Body of pancreas (tissue), 4 donors: ENCODE measurements at regions not wholly inside any gene's neighbourhood (a gene's known extent, or its start where the extent isn't known, plus 50 kb on each side); places are given as distances from the start of the nearest gene placed in this dataset.

Source experiments
- ATAC-seq: fragments of 150-250 bp; one replicate; pipeline ENCODE4 v1.9.1; 2016
- DNase-seq, 4 donors: peaks; one replicate each; pipeline ENCODE4 v3.0.0-alpha.2; 2019
- H3K27ac ChIP-seq, 4 donors: fragments of 200-600 bp; sonication (generic); 1 replicate in 3 of 4; 2 replicates in 1 of 4; pipeline versions ENCODE4 v1.5.1 to v1.6.1; 2016 to 2019; ENCODE audit warnings: mild to moderate bottlenecking in 1 of 4, mixed read lengths in 1 of 4, moderate library complexity in 1 of 4
- H3K27me3 ChIP-seq, 2 donors: fragments of 200-600 bp; sonication (generic); one replicate each; pipeline ENCODE4 v1.6.0; 2016; ENCODE audit warnings: mild to moderate bottlenecking in 1 of 2
- H3K36me3 ChIP-seq, 2 donors: fragments of 200-600 bp; sonication (generic); replicated peaks in 1 of 2; 2 replicates each; pipeline ENCODE4 v1.5.1; 2016; ENCODE audit warnings: low read depth in 2 of 2; ENCODE audit not compliant: insufficient read depth in 1 of 2
- H3K4me1 ChIP-seq: fragments of 200-600 bp; sonication (generic); one replicate; pipeline ENCODE4 v1.6.0; 2016
- H3K4me3 ChIP-seq, 2 donors: fragments of 200-600 bp; sonication (generic); 1 replicate in 1 of 2; 2 replicates in 1 of 2; pipeline ENCODE4 v1.5.1; 2016 to 2019
- H3K9me3 ChIP-seq, 3 donors: fragments of 200-600 bp; sonication (generic); 1 replicate in 2 of 3; 2 replicates in 1 of 3; pipeline ENCODE4 v1.5.1; 2016
- CTCF ChIP-seq, 7 experiments: fragments of 450-650 bp in 4 of 7; fragments of 200-600 bp in 3 of 7; sonication (generic) in 3 of 7; IDR thresholded peaks; one replicate each; pipeline ENCODE4 v1.5.1; 2016 to 2019; ENCODE audit warnings: antibody characterized with exemption in 7 of 7
- POLR2A ChIP-seq, 3 donors: fragments of 450-650 bp; IDR thresholded peaks; one replicate each; pipeline ENCODE4 v1.6.1; 2016; ENCODE audit warnings: antibody characterized with exemption in 3 of 3, mild to moderate bottlenecking in 2 of 3
- WGBS, 2 donors: methylation state at CpG; one replicate each; pipeline ENCODE4 v1.1.5; 2017; 5-methylcytosine and 5-hydroxymethylcytosine counted together
- intact Hi-C: fragments of 100-400 bp; cut with DNase I; formaldehyde crosslinking; loops from one replicate; pipeline ENCODE4 v1.15.1; 2023

GRCh38 chr15:54990793-54991192 lies 205.9 kb downstream of the RSL24D1 start:
- 65 to 71% methylated on average over 4 to 7 of the region's 7 CpGs for WGBS, 2 donors
- intact Hi-C loops = no loop called here

GRCh38 chr15:54987881-54988280 lies 208.9 kb downstream of the RSL24D1 start:
- no peak for TF ChIP-seq POLR2A (IDR thresholded peaks at IDR 0.05)
- no peak for TF ChIP-seq CTCF (IDR thresholded peaks at IDR 0.05)
- H3K27ac ChIP-seq = no peak overlapping the region
- no peak overlapping the region for H3K4me3 ChIP-seq
- H3K27me3 ChIP-seq = no peaks in the 10 kb centered on the region
- no peaks in the 10 kb centered on the region for H3K9me3 ChIP-seq
- DNase-seq = no peak
- ATAC-seq = no peak
- intact Hi-C loops = no loop called here
- 81 to 88% methylated on average over 3 of the region's 3 CpGs for WGBS, 2 donors
- no peaks in the 10 kb centered on the region for H3K36me3 ChIP-seq
- no peaks in the 10 kb centered on the region for H3K4me1 ChIP-seq

More at GRCh38 chr15:54990793-54991192, 205.9 kb downstream of the RSL24D1 start:
- DNase-seq (no peak), ATAC-seq (no peak)
- Histone ChIP-seq H3K9me3 (no peaks in the 10 kb centered on the region), H3K27ac (no peak overlapping the region), H3K4me3 (no peak overlapping the region), H3K4me1 (no peaks in the 10 kb centered on the region), H3K36me3 (no peaks in the 10 kb centered on the region), H3K27me3 (no peaks in the 10 kb centered on the region)
- TF ChIP-seq CTCF (IDR thresholded peaks at IDR 0.05) (no peak), POLR2A (IDR thresholded peaks at IDR 0.05) (no peak)

- TF ChIP-seq CTCF (IDR thresholded peaks at IDR 0.05) (no peak), POLR2A (IDR thresholded peaks at IDR 0.05) (no peak)
- DNase-seq (no peak), ATAC-seq (no peak)
- Histone ChIP-seq H3K9me3 (no peaks in the 10 kb centered on the region), H3K36me3 (no peaks in the 10 kb centered on the region), H3K4me1 (no peaks in the 10 kb centered on the region), H3K4me3 (no peak overlapping the region), H3K27ac (no peak overlapping the region), H3K27me3 (no peaks in the 10 kb centered on the region)
- 52 to 55% methylated on average over 4 of the region's 4 CpGs for WGBS, 2 donors
- intact Hi-C loops = no loop called here
Observed at GRCh38 chr15:54979964-54980363, 216.8 kb downstream of the RSL24D1 start.

GRCh38 chr15:54962637-54963036 lies 234.1 kb downstream of the RSL24D1 start:
- H3K4me1 ChIP-seq = no peaks in the 10 kb centered on the region
- DNase-seq (no peak), ATAC-seq (no peak)
- H3K27me3 ChIP-seq = no peaks in the 10 kb centered on the region
- intact Hi-C loops = no loop called here
- H3K9me3 ChIP-seq = no peaks in the 10 kb centered on the region
- no peaks in the 10 kb centered on the region for H3K36me3 ChIP-seq
- no peak overlapping the region for H3K4me3 ChIP-seq
- TF ChIP-seq CTCF (IDR thresholded peaks at IDR 0.05) = no peak
- TF ChIP-seq POLR2A (IDR thresholded peaks at IDR 0.05) = no peak
- H3K27ac ChIP-seq = no peak overlapping the region

GRCh38 chr15:54960266-54960665 lies 236.5 kb downstream of the RSL24D1 start:
- intact Hi-C loops = no loop called here
- no peak overlapping the region for H3K27ac ChIP-seq
- no peak for TF ChIP-seq POLR2A (IDR thresholded peaks at IDR 0.05)
- TF ChIP-seq CTCF (IDR thresholded peaks at IDR 0.05) = no peak
- DNase-seq = no peak
- no peaks in the 10 kb centered on the region for H3K9me3 ChIP-seq
- no peaks in the 10 kb centered on the region for H3K27me3 ChIP-seq
- no peak for ATAC-seq
- no peaks in the 10 kb centered on the region for H3K4me1 ChIP-seq
- H3K36me3 ChIP-seq = no peaks in the 10 kb centered on the region
- no peak overlapping the region for H3K4me3 ChIP-seq
- WGBS, 2 donors = 41 to 59% methylated on average over 2 of the region's 2 CpGs
